ENCODE measurements at regions not wholly inside any gene's neighbourhood (a gene's known extent, or its start where the extent isn't known, plus 50 kb on each side); places are given as distances from the start of the nearest gene placed in this dataset.

- no peak for TF ChIP-seq PML (IDR thresholded peaks at IDR 0.05; ENCODE audit: low read length)
- TF ChIP-seq PBX3 (IDR thresholded peaks at IDR 0.05; ENCODE audit: insufficient replicate concordance, low read depth, low read length), result no peak
- TF ChIP-seq CTCF (IDR thresholded peaks at IDR 0.05 in 2 of 3, conservative IDR thresholded peaks at IDR 0.05 in 1 of 3; ENCODE audit: control insufficient read depth in 2 of 3, extremely low read depth in 1 of 3, insufficient read depth in 1 of 3, low read depth in 3 of 3, low read length in 3 of 3), result no peak
- no peak for TF ChIP-seq USF2 (IDR thresholded peaks at IDR 0.05; ENCODE audit: borderline replicate concordance, low read depth, low read length)
- TF ChIP-seq MXI1 (IDR thresholded peaks at IDR 0.05; ENCODE audit: low read depth, low read length), result no peak
These were observed 80.3 kb upstream of the ETS2 start for GRCh38 chr21:38725196-38726157.
